Duodenal mucosa (tissue), 2 donors: ENCODE measurements at regions not wholly inside any gene's neighbourhood (a gene's known extent, or its start where the extent isn't known, plus 50 kb on each side); places are given as distances from the start of the nearest gene placed in this dataset.
"Not testable (repeated sequence)": the region's sequence is repeated elsewhere in the genome, so short reads cannot be mapped to it uniquely, and the experiment has no call there.

Experiments
- H3K27ac ChIP-seq: one replicate; pipeline ENCODE4 v1.7.0; 2013; ENCODE audit warnings: low read depth, low read length
- H3K27me3 ChIP-seq, 2 donors: one replicate each; pipeline ENCODE4 v1.7.0; 2013; ENCODE audit warnings: low read length in 2 of 2, control low read depth in 1 of 2; ENCODE audit not compliant: insufficient read depth in 2 of 2, control insufficient read depth in 1 of 2
- H3K36me3 ChIP-seq, 2 donors: one replicate each; pipeline ENCODE4 v1.7.0; 2013; ENCODE audit warnings: low read length in 2 of 2, control low read depth in 1 of 2; ENCODE audit not compliant: insufficient read depth in 2 of 2, control insufficient read depth in 1 of 2
- H3K4me1 ChIP-seq, 2 donors: one replicate each; pipeline ENCODE4 v1.7.0; 2013; ENCODE audit warnings: low read length in 2 of 2, control low read depth in 1 of 2; ENCODE audit not compliant: insufficient read depth in 2 of 2, control insufficient read depth in 1 of 2
- H3K4me3 ChIP-seq, 2 donors: one replicate each; pipeline ENCODE4 v1.7.0; 2013; ENCODE audit warnings: low read length in 2 of 2, low read depth in 1 of 2
- H3K9ac ChIP-seq, 2 donors: one replicate each; pipeline ENCODE4 v1.7.0; 2013; ENCODE audit warnings: low read length in 2 of 2, low read depth in 1 of 2
- H3K9me3 ChIP-seq, 2 donors: one replicate each; pipeline ENCODE4 v1.7.0; 2013; ENCODE audit warnings: low read length in 2 of 2, control low read depth in 1 of 2; ENCODE audit not compliant: control insufficient read depth in 1 of 2

- Histone ChIP-seq H3K36me3 (no peaks in the 10 kb centered on the region), H3K9ac (no peak overlapping the region), H3K4me1 (no peaks in the 10 kb centered on the region), H3K9me3 (no peaks in the 10 kb centered on the region), H3K27ac (no peak overlapping the region), H3K27me3 (no peaks in the 10 kb centered on the region), H3K4me3 (no peak overlapping the region)
These were observed 51.6 kb upstream of the CNTLN start for GRCh38 chr9:17083258-17083657.

GRCh38 chr9:17082343-17083064 lies 52.3 kb upstream of the CNTLN start:
- Histone ChIP-seq H3K9me3 (no peaks in the 10 kb centered on the region), H3K4me1 (no peaks in the 10 kb centered on the region), H3K4me3 (no peak overlapping the region), H3K27ac (no peak overlapping the region), H3K9ac (no peak overlapping the region), H3K36me3 (no peaks in the 10 kb centered on the region), H3K27me3 (no peaks in the 10 kb centered on the region)

GRCh38 chr9:17081814-17082213 lies 53.0 kb upstream of the CNTLN start:
- H3K4me1 ChIP-seq: no peaks in the 10 kb centered on the region
- H3K36me3 ChIP-seq: no peaks in the 10 kb centered on the region
- H3K9ac ChIP-seq: no peak overlapping the region
- H3K4me3 ChIP-seq: no peak overlapping the region
- H3K9me3 ChIP-seq: no peaks in the 10 kb centered on the region
- H3K27me3 ChIP-seq: no peaks in the 10 kb centered on the region
- H3K27ac ChIP-seq: no peak overlapping the region

GRCh38 chr9:17081351-17081750 lies 53.5 kb upstream of the CNTLN start:
- Histone ChIP-seq H3K36me3 (no peaks in the 10 kb centered on the region), H3K4me1 (no peaks in the 10 kb centered on the region), H3K9ac (no peak overlapping the region), H3K27me3 (no peaks in the 10 kb centered on the region), H3K27ac (no peak overlapping the region), H3K9me3 (no peaks in the 10 kb centered on the region), H3K4me3 (no peak overlapping the region)

GRCh38 chr9:17075758-17076485 lies 58.9 kb upstream of the CNTLN start:
- no peak overlapping the region for H3K4me3 ChIP-seq
- H3K4me1 ChIP-seq: no peaks in the 10 kb centered on the region
- no peaks in the 10 kb centered on the region for H3K36me3 ChIP-seq
- H3K9ac ChIP-seq: no peak overlapping the region
- no peak overlapping the region for H3K27ac ChIP-seq
- H3K9me3 ChIP-seq: no peaks in the 10 kb centered on the region
- no peaks in the 10 kb centered on the region for H3K27me3 ChIP-seq

DNA sequence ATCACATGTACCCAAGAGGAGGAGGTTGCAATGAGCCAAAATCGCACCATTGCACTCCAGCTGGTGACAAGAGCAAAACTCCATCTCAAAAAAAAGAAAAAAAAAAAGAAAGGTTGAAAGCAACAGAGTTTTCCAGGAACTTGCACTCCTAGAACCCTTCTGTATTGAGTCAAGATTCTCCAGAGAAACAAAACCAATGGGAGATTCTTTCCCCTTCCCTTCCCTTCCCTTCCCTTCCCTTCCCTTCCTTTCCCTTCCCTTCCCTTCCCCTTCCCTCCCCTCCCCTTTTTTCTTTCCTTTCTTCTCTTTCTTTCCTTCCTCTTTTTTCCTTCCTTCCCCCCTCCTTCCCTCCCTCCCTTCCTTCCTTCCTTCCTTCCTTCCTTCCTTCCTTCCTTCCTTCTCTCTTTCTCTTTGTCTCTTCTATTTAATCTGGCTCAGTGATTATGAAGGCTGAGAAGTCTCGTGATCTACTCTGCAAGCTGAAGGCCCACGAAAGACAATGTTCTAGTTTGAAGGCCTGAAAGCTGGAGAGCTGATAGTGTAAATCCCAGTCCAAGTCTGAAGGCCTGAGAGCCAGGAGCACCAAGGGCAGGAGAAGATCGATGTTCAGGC lies 59.6 kb upstream of the CNTLN start:
- Histone ChIP-seq H3K4me3 (no peak overlapping the region), H3K4me1 (no peaks in the 10 kb centered on the region), H3K36me3 (no peaks in the 10 kb centered on the region), H3K27ac (no peak overlapping the region), H3K27me3 (no peaks in the 10 kb centered on the region), H3K9me3 (no peaks in the 10 kb centered on the region), H3K9ac (no peak overlapping the region)

DNA sequence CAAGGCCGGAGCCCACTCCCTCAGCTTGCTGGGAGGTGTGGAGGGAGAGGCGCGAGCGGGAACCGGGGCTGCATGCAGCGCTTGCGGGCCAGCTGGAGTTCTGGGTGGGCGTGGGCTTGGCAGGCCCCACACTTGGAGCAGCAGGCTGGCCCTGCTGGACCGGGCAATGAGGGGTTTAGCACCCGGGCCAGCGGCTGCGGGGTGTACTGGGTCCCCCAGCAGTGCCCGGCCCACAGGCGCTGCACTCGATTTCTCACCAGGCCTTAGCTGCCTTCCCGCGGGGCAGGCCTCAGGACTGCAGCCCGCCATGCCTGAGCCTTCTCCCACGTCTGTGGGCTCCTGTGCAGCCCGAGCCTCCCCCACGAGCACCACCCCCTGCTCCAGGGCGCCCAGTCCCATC lies 62.3 kb upstream of the CNTLN start:
- H3K36me3 ChIP-seq, H3K4me3 ChIP-seq, H3K27me3 ChIP-seq, H3K9me3 ChIP-seq, H3K27ac ChIP-seq, H3K4me1 ChIP-seq, H3K9ac ChIP-seq: not testable (repeated sequence)

- no peaks in the 10 kb centered on the region for H3K9me3 ChIP-seq
- H3K9ac ChIP-seq: no peak overlapping the region
- no peaks in the 10 kb centered on the region for H3K4me1 ChIP-seq
- H3K27ac ChIP-seq: no peak overlapping the region
- H3K27me3 ChIP-seq: no peaks in the 10 kb centered on the region
- H3K4me3 ChIP-seq: no peak overlapping the region
- H3K36me3 ChIP-seq: no peaks in the 10 kb centered on the region
These were observed 66.2 kb upstream of the CNTLN start for GRCh38 chr9:17068671-17069070.

- Histone ChIP-seq H3K9ac (no peak overlapping the region), H3K27ac (no peak overlapping the region), H3K27me3 (no peaks in the 10 kb centered on the region), H3K4me3 (no peak overlapping the region), H3K36me3 (no peaks in the 10 kb centered on the region), H3K4me1 (no peaks in the 10 kb centered on the region), H3K9me3 (no peaks in the 10 kb centered on the region)
These were observed 69.8 kb upstream of the CNTLN start for GRCh38 chr9:17065062-17065461.

- Histone ChIP-seq H3K36me3 (no peaks in the 10 kb centered on the region), H3K27me3 (no peaks in the 10 kb centered on the region), H3K4me3 (no peak overlapping the region), H3K9ac (no peak overlapping the region), H3K4me1 (no peaks in the 10 kb centered on the region), H3K9me3 (no peaks in the 10 kb centered on the region), H3K27ac (no peak overlapping the region)
These were observed 70.3 kb upstream of the CNTLN start for GRCh38 chr9:17064558-17064957.
